Lung (tissue), 11 donors: ENCODE measurements at regions not wholly inside any gene's neighbourhood (a gene's known extent, or its start where the extent isn't known, plus 50 kb on each side); places are given as distances from the start of the nearest gene placed in this dataset.

ENCODE experiments used
- ATAC-seq: fragments of 200-7000 bp; cut with Tn5 transposase; one replicate; pipeline ENCODE4 v1.9.1; 2020; ENCODE audit warnings: moderate number of reproducible peaks; ENCODE audit not compliant: insufficient read depth, low FRiP score
- DNase-seq, 3 donors: peaks; one replicate each; pipeline ENCODE4 v3.0.0-alpha.2; 2013 to 2017
- H3K27ac ChIP-seq, 2 donors: one replicate each; pipeline ENCODE4 v1.5.1; 2013; ENCODE audit warnings: mild to moderate bottlenecking in 2 of 2, moderate library complexity in 2 of 2, control low read depth in 1 of 2, inconsistent platforms in 1 of 2, low read depth in 1 of 2, low read length in 1 of 2
- H3K27me3 ChIP-seq, 3 donors: one replicate each; pipeline ENCODE4 v1.5.1; 2013; ENCODE audit warnings: low read length in 2 of 3; ENCODE audit not compliant: control insufficient read depth in 3 of 3, insufficient read depth in 3 of 3
- H3K36me3 ChIP-seq, 4 donors: one replicate each; pipeline ENCODE4 v1.5.1; 2013; ENCODE audit warnings: low read length in 4 of 4, mild to moderate bottlenecking in 1 of 4, moderate library complexity in 1 of 4; ENCODE audit not compliant: control insufficient read depth in 4 of 4, insufficient read depth in 4 of 4
- H3K4me1 ChIP-seq, 5 donors: one replicate each; pipeline ENCODE4 v1.5.1; 2013; ENCODE audit warnings: low read length in 5 of 5, mild to moderate bottlenecking in 2 of 5, moderate library complexity in 1 of 5; ENCODE audit not compliant: control insufficient read depth in 5 of 5, insufficient read depth in 5 of 5
- H3K4me3 ChIP-seq: one replicate; pipeline ENCODE4 v1.5.1; 2013; ENCODE audit warnings: mild to moderate bottlenecking, control low read depth, moderate library complexity
- H3K9ac ChIP-seq, 2 donors: one replicate each; pipeline ENCODE4 v1.5.1; 2013; ENCODE audit warnings: low read length in 2 of 2, control low read depth in 1 of 2; ENCODE audit not compliant: insufficient read depth in 1 of 2
- H3K9me3 ChIP-seq, 4 donors: one replicate each; pipeline ENCODE4 v1.5.1; 2013; ENCODE audit warnings: low read length in 3 of 4, mild to moderate bottlenecking in 1 of 4, moderate library complexity in 1 of 4; ENCODE audit not compliant: control insufficient read depth in 4 of 4, insufficient read depth in 3 of 4
- CTCF ChIP-seq: IDR thresholded peaks from 2 replicates; pipeline ENCODE4 v1.5.1; 2012; ENCODE audit warnings: mild to moderate bottlenecking; ENCODE audit errors: control extremely low read depth, extremely low read depth
- WGBS, 2 donors: extraction: QIAGEN DNeasy Blood & Tissue Kit; methylation state at CpG; one replicate each; pipeline ENCODE4 v1.1.7; 2013; 5-methylcytosine and 5-hydroxymethylcytosine counted together
- donor health status: control.
- donor health status: control.
- donor health status: Bipolar disorder and iron deficiency.
- donor health status: healthy.
- donor health status: DM: yes; HTN: yes; CAD: no.

- H3K9ac ChIP-seq = no peak overlapping the region
- no peak for TF ChIP-seq CTCF
- no peak for DNase-seq
- no peaks in the 10 kb centered on the region for H3K36me3 ChIP-seq
- WGBS, 2 donors = 12 to 32% methylated on average over 2 of the region's 2 CpGs
- H3K9me3 ChIP-seq = peaks cover 0 to 3% (median 0%) of the 10 kb centered on the region in 4 donors
- no peaks in the 10 kb centered on the region for H3K4me1 ChIP-seq
- ATAC-seq = no peak
- H3K27me3 ChIP-seq = peaks cover 0 to 2% (median 0%) of the 10 kb centered on the region in 3 donors
- H3K27ac ChIP-seq = no peak overlapping the region
- H3K4me3 ChIP-seq = no peak overlapping the region
Observed at GRCh38 chr1:83619170-83619896, 379.6 kb downstream of the TTLL7 start.

- Histone ChIP-seq H3K27me3 (peaks cover 0 to 2% (median 0%) of the 10 kb centered on the region in 3 donors), H3K4me1 (no peaks in the 10 kb centered on the region), H3K36me3 (no peaks in the 10 kb centered on the region), H3K4me3 (no peak overlapping the region), H3K27ac (no peak overlapping the region), H3K9ac (no peak overlapping the region), H3K9me3 (peaks cover 0 to 3% (median 0%) of the 10 kb centered on the region in 4 donors)
- WGBS, 2 donors = 76 to 87% methylated on average over 7 of the region's 7 CpGs
- DNase-seq = no peak
- ATAC-seq = no peak
- TF ChIP-seq CTCF = no peak
Observed at GRCh38 chr1:83617883-83618282, 381.0 kb downstream of the TTLL7 start.

- peaks cover 0 to 2% (median 0%) of the 10 kb centered on the region in 3 donors for H3K27me3 ChIP-seq
- ATAC-seq (no peak), DNase-seq (no peak)
- 76 to 81% methylated on average over 2 of the region's 2 CpGs for WGBS, 2 donors
- TF ChIP-seq CTCF = no peak
- no peaks in the 10 kb centered on the region for H3K4me1 ChIP-seq
- no peak overlapping the region for H3K4me3 ChIP-seq
- no peak overlapping the region for H3K9ac ChIP-seq
- H3K27ac ChIP-seq = no peak overlapping the region
- H3K9me3 ChIP-seq = no peaks in the 10 kb centered on the region
- no peaks in the 10 kb centered on the region for H3K36me3 ChIP-seq
Observed at GRCh38 chr1:83615370-83615769, 383.6 kb downstream of the TTLL7 start.

- Histone ChIP-seq H3K4me1 (no peaks in the 10 kb centered on the region), H3K9me3 (peaks cover 0 to 3% (median under 1%) of the 10 kb centered on the region in 4 donors), H3K9ac (no peak overlapping the region), H3K36me3 (no peaks in the 10 kb centered on the region), H3K4me3 (no peak overlapping the region), H3K27ac (no peak overlapping the region), H3K27me3 (no peaks in the 10 kb centered on the region)
- ATAC-seq (no peak), DNase-seq (no peak)
- 85 to 86% methylated on average over 4 of the region's 4 CpGs for WGBS, 2 donors
- no peak for TF ChIP-seq CTCF
Observed at GRCh38 chr1:83606416-83606955, 392.4 kb downstream of the TTLL7 start.
